ENCODE measurements at regions not wholly inside any gene's neighbourhood (a gene's known extent, or its start where the extent isn't known, plus 50 kb on each side); places are given as distances from the start of the nearest gene placed in this dataset.
A peak's percentile ranks its signal among the peaks of the same experiment; 100 is the strongest.

GRCh38 chr11:128187377-128187776 is 400.0 kb downstream of the ETS1 start:
- no peak for DNase-seq

- no peak for DNase-seq
These were observed 402.4 kb downstream of the ETS1 start for GRCh38 chr11:128184981-128185380.

GRCh38 chr11:128182844-128183243 is 404.5 kb downstream of the ETS1 start:
- DNase-seq: no peak

- no peak for DNase-seq
These were observed 405.4 kb downstream of the ETS1 start for GRCh38 chr11:128181984-128182383.

GRCh38 chr11:128181088-128181480 is 406.3 kb downstream of the ETS1 start:
- DNase-seq: no peak

- DNase-seq: peak in 1 of 2 experiments; percentile 8
These were observed 406.8 kb downstream of the ETS1 start for GRCh38 chr11:128180441-128181087.

- DNase-seq: no peak
These were observed 407.8 kb downstream of the ETS1 start for GRCh38 chr11:128179512-128179911.

GRCh38 chr11:128179039-128179438 is 408.3 kb downstream of the ETS1 start:
- DNase-seq: no peak

- no peak for DNase-seq
These were observed 412.7 kb downstream of the ETS1 start for GRCh38 chr11:128174465-128175291.

- DNase-seq: peak; percentile 57 to 68
These were observed 415.1 kb downstream of the ETS1 start for GRCh38 chr11:128172046-128172878.

- no peak for DNase-seq
These were observed 415.9 kb downstream of the ETS1 start for GRCh38 chr11:128171506-128171905.

- no peak for DNase-seq
These were observed 421.8 kb downstream of the ETS1 start for GRCh38 chr11:128165572-128165971.

- DNase-seq: no peak
These were observed 423.1 kb downstream of the ETS1 start for GRCh38 chr11:128164080-128164741.

GRCh38 chr11:128161994-128162393 is 425.4 kb downstream of the ETS1 start:
- no peak for DNase-seq

GRCh38 chr11:128161436-128161835 is 425.9 kb downstream of the ETS1 start:
- no peak for DNase-seq

- DNase-seq: no peak
These were observed 428.5 kb downstream of the ETS1 start for GRCh38 chr11:128158860-128159259.

- peak; percentile 43 to 65 for DNase-seq
These were observed 429.7 kb downstream of the ETS1 start for GRCh38 chr11:128157423-128158298.

- no peak for DNase-seq
These were observed 430.9 kb downstream of the ETS1 start for GRCh38 chr11:128156486-128156885.

GRCh38 chr11:128155590-128155989 is 431.8 kb downstream of the ETS1 start:
- no peak for DNase-seq

- no peak for DNase-seq
These were observed 433.7 kb downstream of the ETS1 start for GRCh38 chr11:128153697-128154048.

- DNase-seq: no peak
These were observed 434.3 kb downstream of the ETS1 start for GRCh38 chr11:128152796-128153696.

All from SHP77 (cell line).